HepG2 (cell line): ENCODE measurements at regions not wholly inside any gene's neighbourhood (a gene's known extent, or its start where the extent isn't known, plus 50 kb on each side); places are given as distances from the start of the nearest gene placed in this dataset.

ENCODE experiments used
- EEA1 ChIP-seq: sonication (generic); formaldehyde crosslinking; IDR thresholded peaks from 2 replicates; pipeline ENCODE4 v1.5.1; 2020; ENCODE audit warnings: mild to moderate bottlenecking, missing genetic modification reagents, borderline replicate concordance
- KAT7 ChIP-seq: IDR thresholded peaks from 2 replicates; pipeline ENCODE4 v1.6.1; 2018; ENCODE audit warnings: borderline replicate concordance, missing compliant biosample characterization
- MAFK ChIP-seq, 2 experiments: IDR thresholded peaks in 1 of 2; conservative IDR thresholded peaks in 1 of 2; 2 replicates each; pipeline ENCODE4 v1.6.1; 2011; ENCODE audit warnings: improper control_type of control experiment in 2 of 2, low read length in 2 of 2
- SKI ChIP-seq: fragments of 450-650 bp; IDR thresholded peaks from one replicate; pipeline ENCODE4 v1.6.1; 2018; ENCODE audit warnings: mild to moderate bottlenecking; ENCODE audit not compliant: partially characterized antibody
- SOX6 ChIP-seq, 2 experiments: fragments of 450-650 bp in 1 of 2; sonication (generic) in 1 of 2; formaldehyde crosslinking in 1 of 2; IDR thresholded peaks; 2 replicates each; pipeline versions ENCODE4 v1.4.0 to v1.6.1; 2017 to 2020; ENCODE audit warnings: antibody characterized with exemption in 1 of 2, mild to moderate bottlenecking in 1 of 2, missing genetic modification reagents in 1 of 2
- THAP11 ChIP-seq: IDR thresholded peaks from 2 replicates; pipeline ENCODE4 v1.6.1; 2016; ENCODE audit warnings: missing biosample characterization, missing genetic modification reagents
- ZFP1 ChIP-seq: IDR thresholded peaks from 2 replicates; pipeline ENCODE4 v1.6.1; 2016
- ZNF557 ChIP-seq: sonication (generic); formaldehyde crosslinking; IDR thresholded peaks from 2 replicates; pipeline ENCODE4 v1.4.0; 2020; ENCODE audit warnings: missing genetic modification reagents
- ZNF569 ChIP-seq: sonication (generic); formaldehyde crosslinking; IDR thresholded peaks from 2 replicates; pipeline ENCODE4 v1.5.0; 2020; ENCODE audit warnings: mild to moderate bottlenecking, missing genetic modification reagents, moderate library complexity, borderline replicate concordance
- ZNF614 ChIP-seq: IDR thresholded peaks from 2 replicates; pipeline ENCODE4 v1.6.1; 2018; ENCODE audit warnings: missing biosample characterization, missing genetic modification reagents, inconsistent platforms, borderline replicate concordance
- ZSCAN22 ChIP-seq: sonication (generic); formaldehyde crosslinking; IDR thresholded peaks from 2 replicates; pipeline ENCODE4 v1.4.0; 2020; ENCODE audit warnings: mild to moderate bottlenecking, missing genetic modification reagents
- TF ChIP-seq, protein P1 (sequence below): sonication (generic); formaldehyde crosslinking; IDR thresholded peaks from 2 replicates; pipeline ENCODE4 v1.4.0; 2020; ENCODE audit warnings: mild to moderate bottlenecking, missing genetic modification reagents
- TF ChIP-seq, protein P2 (sequence below): IDR thresholded peaks from 2 replicates; pipeline ENCODE4 v1.6.1; 2016; ENCODE audit warnings: low read depth, missing genetic modification reagents, missing compliant biosample characterization
- TF ChIP-seq, protein P3 (sequence below): sonication (generic); formaldehyde crosslinking; IDR thresholded peaks from 2 replicates; pipeline ENCODE4 v1.4.0; 2020; ENCODE audit warnings: missing genetic modification reagents
- TF ChIP-seq, protein P4 (sequence below): sonication (generic); formaldehyde crosslinking; IDR thresholded peaks from 2 replicates; pipeline ENCODE4 v1.4.0; 2020; ENCODE audit warnings: missing genetic modification reagents, low read depth, mild to moderate bottlenecking, borderline replicate concordance
- TF ChIP-seq, protein P5 (sequence below): sonication (generic); formaldehyde crosslinking; IDR thresholded peaks from 2 replicates; pipeline ENCODE4 v1.4.0; 2020; ENCODE audit warnings: mild to moderate bottlenecking, missing genetic modification reagents

DNA sequence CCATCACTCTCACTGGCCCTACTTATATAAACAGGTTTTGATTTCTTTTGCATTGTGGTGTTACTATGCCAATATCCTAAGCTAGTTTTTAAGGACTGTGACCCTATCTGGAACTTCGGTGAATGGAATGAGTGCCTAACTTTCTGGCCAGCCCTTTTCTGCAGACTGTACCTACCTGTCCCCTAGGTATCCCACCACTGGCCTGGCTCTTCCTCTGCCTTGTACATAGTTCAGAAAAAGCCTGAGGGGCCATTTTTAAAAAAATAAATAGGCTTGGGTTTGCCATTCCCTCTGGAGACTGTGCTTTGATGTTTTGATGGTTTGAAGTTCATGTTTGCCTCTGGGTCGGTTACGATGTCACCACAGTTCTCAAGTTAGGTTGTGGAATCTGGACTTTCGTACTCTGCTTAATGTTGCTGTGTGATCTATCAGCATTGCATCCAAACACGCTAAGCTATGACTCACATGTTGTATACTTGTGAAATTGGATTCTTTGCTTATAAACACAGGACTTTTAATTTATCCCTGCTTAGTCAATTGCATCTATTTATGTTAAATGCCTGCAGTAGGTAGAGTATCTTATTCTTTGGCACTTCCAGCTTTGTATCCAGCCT lies 182.0 kb downstream of the ANKRD50 start (continued):
- TF ChIP-seq, protein P1, sequence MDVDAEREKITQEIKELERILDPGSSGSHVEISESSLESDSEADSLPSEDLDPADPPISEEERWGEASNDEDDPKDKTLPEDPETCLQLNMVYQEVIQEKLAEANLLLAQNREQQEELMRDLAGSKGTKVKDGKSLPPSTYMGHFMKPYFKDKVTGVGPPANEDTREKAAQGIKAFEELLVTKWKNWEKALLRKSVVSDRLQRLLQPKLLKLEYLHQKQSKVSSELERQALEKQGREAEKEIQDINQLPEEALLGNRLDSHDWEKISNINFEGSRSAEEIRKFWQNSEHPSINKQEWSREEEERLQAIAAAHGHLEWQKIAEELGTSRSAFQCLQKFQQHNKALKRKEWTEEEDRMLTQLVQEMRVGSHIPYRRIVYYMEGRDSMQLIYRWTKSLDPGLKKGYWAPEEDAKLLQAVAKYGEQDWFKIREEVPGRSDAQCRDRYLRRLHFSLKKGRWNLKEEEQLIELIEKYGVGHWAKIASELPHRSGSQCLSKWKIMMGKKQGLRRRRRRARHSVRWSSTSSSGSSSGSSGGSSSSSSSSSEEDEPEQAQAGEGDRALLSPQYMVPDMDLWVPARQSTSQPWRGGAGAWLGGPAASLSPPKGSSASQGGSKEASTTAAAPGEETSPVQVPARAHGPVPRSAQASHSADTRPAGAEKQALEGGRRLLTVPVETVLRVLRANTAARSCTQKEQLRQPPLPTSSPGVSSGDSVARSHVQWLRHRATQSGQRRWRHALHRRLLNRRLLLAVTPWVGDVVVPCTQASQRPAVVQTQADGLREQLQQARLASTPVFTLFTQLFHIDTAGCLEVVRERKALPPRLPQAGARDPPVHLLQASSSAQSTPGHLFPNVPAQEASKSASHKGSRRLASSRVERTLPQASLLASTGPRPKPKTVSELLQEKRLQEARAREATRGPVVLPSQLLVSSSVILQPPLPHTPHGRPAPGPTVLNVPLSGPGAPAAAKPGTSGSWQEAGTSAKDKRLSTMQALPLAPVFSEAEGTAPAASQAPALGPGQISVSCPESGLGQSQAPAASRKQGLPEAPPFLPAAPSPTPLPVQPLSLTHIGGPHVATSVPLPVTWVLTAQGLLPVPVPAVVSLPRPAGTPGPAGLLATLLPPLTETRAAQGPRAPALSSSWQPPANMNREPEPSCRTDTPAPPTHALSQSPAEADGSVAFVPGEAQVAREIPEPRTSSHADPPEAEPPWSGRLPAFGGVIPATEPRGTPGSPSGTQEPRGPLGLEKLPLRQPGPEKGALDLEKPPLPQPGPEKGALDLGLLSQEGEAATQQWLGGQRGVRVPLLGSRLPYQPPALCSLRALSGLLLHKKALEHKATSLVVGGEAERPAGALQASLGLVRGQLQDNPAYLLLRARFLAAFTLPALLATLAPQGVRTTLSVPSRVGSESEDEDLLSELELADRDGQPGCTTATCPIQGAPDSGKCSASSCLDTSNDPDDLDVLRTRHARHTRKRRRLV = no peak
- TF ChIP-seq MAFK (conservative IDR thresholded peaks at IDR 0.05 in 1 of 2, IDR thresholded peaks at IDR 0.05 in 1 of 2; ENCODE audit: low read length in 2 of 2) = peak; percentile 10 to 17; a peak in 1 of 4 replicates
- no peak for TF ChIP-seq EEA1 (CRISPR knock-in tag)
- TF ChIP-seq KAT7 (CRISPR knock-in tag) = 0 out of 2 replicates have a peak, but pooled peaks have one; percentile 55
- TF ChIP-seq, protein P2, sequence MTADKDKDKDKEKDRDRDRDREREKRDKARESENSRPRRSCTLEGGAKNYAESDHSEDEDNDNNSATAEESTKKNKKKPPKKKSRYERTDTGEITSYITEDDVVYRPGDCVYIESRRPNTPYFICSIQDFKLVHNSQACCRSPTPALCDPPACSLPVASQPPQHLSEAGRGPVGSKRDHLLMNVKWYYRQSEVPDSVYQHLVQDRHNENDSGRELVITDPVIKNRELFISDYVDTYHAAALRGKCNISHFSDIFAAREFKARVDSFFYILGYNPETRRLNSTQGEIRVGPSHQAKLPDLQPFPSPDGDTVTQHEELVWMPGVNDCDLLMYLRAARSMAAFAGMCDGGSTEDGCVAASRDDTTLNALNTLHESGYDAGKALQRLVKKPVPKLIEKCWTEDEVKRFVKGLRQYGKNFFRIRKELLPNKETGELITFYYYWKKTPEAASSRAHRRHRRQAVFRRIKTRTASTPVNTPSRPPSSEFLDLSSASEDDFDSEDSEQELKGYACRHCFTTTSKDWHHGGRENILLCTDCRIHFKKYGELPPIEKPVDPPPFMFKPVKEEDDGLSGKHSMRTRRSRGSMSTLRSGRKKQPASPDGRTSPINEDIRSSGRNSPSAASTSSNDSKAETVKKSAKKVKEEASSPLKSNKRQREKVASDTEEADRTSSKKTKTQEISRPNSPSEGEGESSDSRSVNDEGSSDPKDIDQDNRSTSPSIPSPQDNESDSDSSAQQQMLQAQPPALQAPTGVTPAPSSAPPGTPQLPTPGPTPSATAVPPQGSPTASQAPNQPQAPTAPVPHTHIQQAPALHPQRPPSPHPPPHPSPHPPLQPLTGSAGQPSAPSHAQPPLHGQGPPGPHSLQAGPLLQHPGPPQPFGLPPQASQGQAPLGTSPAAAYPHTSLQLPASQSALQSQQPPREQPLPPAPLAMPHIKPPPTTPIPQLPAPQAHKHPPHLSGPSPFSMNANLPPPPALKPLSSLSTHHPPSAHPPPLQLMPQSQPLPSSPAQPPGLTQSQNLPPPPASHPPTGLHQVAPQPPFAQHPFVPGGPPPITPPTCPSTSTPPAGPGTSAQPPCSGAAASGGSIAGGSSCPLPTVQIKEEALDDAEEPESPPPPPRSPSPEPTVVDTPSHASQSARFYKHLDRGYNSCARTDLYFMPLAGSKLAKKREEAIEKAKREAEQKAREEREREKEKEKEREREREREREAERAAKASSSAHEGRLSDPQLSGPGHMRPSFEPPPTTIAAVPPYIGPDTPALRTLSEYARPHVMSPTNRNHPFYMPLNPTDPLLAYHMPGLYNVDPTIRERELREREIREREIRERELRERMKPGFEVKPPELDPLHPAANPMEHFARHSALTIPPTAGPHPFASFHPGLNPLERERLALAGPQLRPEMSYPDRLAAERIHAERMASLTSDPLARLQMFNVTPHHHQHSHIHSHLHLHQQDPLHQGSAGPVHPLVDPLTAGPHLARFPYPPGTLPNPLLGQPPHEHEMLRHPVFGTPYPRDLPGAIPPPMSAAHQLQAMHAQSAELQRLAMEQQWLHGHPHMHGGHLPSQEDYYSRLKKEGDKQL (CRISPR knock-in tag) = peak; percentile 83
- TF ChIP-seq SOX6 (IDR thresholded peaks at IDR 0.05) = no peak
- TF ChIP-seq SOX6 (CRISPR knock-in tag; IDR thresholded peaks at IDR 0.05) = peak; percentile 91
- TF ChIP-seq, protein P3, sequence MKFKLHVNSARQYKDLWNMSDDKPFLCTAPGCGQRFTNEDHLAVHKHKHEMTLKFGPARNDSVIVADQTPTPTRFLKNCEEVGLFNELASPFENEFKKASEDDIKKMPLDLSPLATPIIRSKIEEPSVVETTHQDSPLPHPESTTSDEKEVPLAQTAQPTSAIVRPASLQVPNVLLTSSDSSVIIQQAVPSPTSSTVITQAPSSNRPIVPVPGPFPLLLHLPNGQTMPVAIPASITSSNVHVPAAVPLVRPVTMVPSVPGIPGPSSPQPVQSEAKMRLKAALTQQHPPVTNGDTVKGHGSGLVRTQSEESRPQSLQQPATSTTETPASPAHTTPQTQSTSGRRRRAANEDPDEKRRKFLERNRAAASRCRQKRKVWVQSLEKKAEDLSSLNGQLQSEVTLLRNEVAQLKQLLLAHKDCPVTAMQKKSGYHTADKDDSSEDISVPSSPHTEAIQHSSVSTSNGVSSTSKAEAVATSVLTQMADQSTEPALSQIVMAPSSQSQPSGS = peak; percentile 94
- TF ChIP-seq ZNF614 = peak; percentile 95
- 0 out of 2 replicates have a peak, but pooled peaks have one; percentile 35 for TF ChIP-seq ZFP1
- TF ChIP-seq, protein P4, sequence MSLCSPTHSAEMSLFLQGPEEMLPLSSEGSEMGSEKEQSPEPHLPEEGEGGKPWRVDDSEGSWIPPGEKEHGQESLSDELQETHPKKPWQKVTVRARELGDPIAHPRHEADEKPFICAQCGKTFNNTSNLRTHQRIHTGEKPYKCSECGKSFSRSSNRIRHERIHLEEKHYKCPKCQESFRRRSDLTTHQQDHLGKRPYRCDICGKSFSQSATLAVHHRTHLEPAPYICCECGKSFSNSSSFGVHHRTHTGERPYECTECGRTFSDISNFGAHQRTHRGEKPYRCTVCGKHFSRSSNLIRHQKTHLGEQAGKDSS (CRISPR knock-in tag) = no peak
- TF ChIP-seq ZNF557 = no peak
- peak; percentile 64 for TF ChIP-seq SKI
- TF ChIP-seq, protein P5, sequence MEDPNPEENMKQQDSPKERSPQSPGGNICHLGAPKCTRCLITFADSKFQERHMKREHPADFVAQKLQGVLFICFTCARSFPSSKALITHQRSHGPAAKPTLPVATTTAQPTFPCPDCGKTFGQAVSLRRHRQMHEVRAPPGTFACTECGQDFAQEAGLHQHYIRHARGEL (CRISPR knock-in tag) = no peak
- TF ChIP-seq ZSCAN22 = no peak
- TF ChIP-seq ZNF569 (CRISPR knock-in tag) = no peak
- TF ChIP-seq THAP11 (CRISPR knock-in tag) = peak; percentile 82
